Endothelial cell (in vitro differentiated cells): ENCODE measurements at regions not wholly inside any gene's neighbourhood (a gene's known extent, or its start where the extent isn't known, plus 50 kb on each side); places are given as distances from the start of the nearest gene placed in this dataset.

ENCODE experiments used
- DNase-seq: peaks from one replicate; pipeline ENCODE4 v3.0.0; 2021; ENCODE audit warnings: low spot score
- H3K27ac Mint-ChIP-seq: one replicate; pipeline ENCODE4 v1.8.0; 2021; ENCODE audit warnings: mixed read lengths, inconsistent platforms; ENCODE audit not compliant: unreplicated experiment
- H3K27me3 Mint-ChIP-seq: one replicate; pipeline ENCODE4 v1.8.0; 2021; ENCODE audit warnings: mild to moderate bottlenecking, moderate library complexity, mixed read lengths, inconsistent platforms; ENCODE audit not compliant: unreplicated experiment
- H3K36me3 Mint-ChIP-seq: one replicate; pipeline ENCODE4 v1.8.0; 2021; ENCODE audit warnings: mild to moderate bottlenecking, low read depth, mixed read lengths, inconsistent platforms; ENCODE audit not compliant: unreplicated experiment
- H3K4me1 Mint-ChIP-seq: one replicate; pipeline ENCODE4 v1.8.0; 2021; ENCODE audit warnings: mild to moderate bottlenecking, mixed read lengths, inconsistent platforms; ENCODE audit not compliant: unreplicated experiment
- H3K4me3 Mint-ChIP-seq: one replicate; pipeline ENCODE4 v1.8.0; 2021; ENCODE audit warnings: mild to moderate bottlenecking, mixed read lengths, inconsistent platforms; ENCODE audit not compliant: unreplicated experiment
- H3K9me3 Mint-ChIP-seq: one replicate; pipeline ENCODE4 v1.8.0; 2021; ENCODE audit warnings: mixed read lengths, inconsistent platforms; ENCODE audit not compliant: unreplicated experiment
- TF ChIP-seq, protein P1 (sequence below): fragments of 200-600 bp; sonication (generic); IDR thresholded peaks from one replicate; pipeline ENCODE4 v1.5.0; 2021; ENCODE audit warnings: antibody characterized with exemption; ENCODE audit not compliant: unreplicated experiment

DNA sequence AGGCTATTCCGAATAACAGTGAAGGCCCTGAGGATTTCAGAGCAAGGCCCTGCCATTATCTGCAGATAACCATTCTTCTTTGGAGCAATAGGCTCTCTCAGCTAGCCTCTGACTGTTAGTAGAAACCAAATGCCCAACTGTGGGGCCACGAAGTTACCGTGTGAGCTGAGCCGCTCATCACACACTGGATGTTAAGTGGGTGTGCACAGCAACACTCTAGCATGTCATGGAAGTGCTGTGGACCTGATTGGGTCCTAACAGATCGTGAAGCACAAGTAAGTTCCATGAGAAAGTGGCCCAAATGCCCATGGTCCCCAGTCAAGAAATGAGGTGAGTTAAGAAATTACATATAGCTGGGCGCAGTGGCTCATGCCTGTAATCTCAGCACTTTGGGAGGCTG lies 190.4 kb downstream of the ALG10 start:
- H3K4me3 Mint-ChIP-seq: no peak overlapping the region
- DNase-seq: no peak

DNA sequence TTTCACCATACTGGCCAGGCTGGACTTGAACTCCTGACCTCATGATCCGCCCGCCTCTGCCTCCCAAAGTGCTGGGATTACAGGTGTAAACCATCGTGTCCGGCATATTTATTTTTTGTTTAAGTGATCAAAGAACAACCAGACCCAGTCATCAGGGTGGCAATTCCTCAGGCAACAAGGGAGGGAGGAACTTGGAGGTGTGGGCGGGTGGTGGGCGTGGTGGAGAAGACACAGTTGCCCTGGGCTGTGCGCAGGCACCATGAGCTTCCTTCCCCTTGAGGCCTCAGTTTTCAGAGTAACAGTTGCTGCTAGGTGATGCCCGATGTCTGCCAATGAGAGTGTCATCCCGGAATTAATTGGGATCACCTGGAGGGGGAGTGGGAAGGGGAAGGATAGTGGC lies 191.7 kb downstream of the ALG10 start:
- peaks cover 27% of the 10 kb centered on the region for H3K9me3 Mint-ChIP-seq
- no peak for DNase-seq
- no peak overlapping the region for H3K27ac Mint-ChIP-seq
- H3K36me3 Mint-ChIP-seq: peaks cover 5% of the 10 kb centered on the region
- H3K4me3 Mint-ChIP-seq: no peak overlapping the region
- H3K4me1 Mint-ChIP-seq: no peaks in the 10 kb centered on the region
- TF ChIP-seq, protein P1, sequence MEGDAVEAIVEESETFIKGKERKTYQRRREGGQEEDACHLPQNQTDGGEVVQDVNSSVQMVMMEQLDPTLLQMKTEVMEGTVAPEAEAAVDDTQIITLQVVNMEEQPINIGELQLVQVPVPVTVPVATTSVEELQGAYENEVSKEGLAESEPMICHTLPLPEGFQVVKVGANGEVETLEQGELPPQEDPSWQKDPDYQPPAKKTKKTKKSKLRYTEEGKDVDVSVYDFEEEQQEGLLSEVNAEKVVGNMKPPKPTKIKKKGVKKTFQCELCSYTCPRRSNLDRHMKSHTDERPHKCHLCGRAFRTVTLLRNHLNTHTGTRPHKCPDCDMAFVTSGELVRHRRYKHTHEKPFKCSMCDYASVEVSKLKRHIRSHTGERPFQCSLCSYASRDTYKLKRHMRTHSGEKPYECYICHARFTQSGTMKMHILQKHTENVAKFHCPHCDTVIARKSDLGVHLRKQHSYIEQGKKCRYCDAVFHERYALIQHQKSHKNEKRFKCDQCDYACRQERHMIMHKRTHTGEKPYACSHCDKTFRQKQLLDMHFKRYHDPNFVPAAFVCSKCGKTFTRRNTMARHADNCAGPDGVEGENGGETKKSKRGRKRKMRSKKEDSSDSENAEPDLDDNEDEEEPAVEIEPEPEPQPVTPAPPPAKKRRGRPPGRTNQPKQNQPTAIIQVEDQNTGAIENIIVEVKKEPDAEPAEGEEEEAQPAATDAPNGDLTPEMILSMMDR: no peak
- peaks cover 20% of the 10 kb centered on the region for H3K27me3 Mint-ChIP-seq

More for the DNA sequence above, 190.4 kb downstream of the ALG10 start:
- H3K27me3 Mint-ChIP-seq: peaks cover 24% of the 10 kb centered on the region
- H3K9me3 Mint-ChIP-seq: peaks cover 28% of the 10 kb centered on the region
- no peak overlapping the region for H3K27ac Mint-ChIP-seq
- peaks cover 7% of the 10 kb centered on the region for H3K36me3 Mint-ChIP-seq
- H3K4me1 Mint-ChIP-seq: no peaks in the 10 kb centered on the region
- TF ChIP-seq, protein P1: no peak

GRCh38 chr12:34215213-34215892 lies 193.1 kb downstream of the ALG10 start:
- TF ChIP-seq, protein P1: no peak
- no peak for DNase-seq
- Mint-ChIP-seq H3K9me3 (peaks cover 21% of the 10 kb centered on the region), H3K4me3 (no peak overlapping the region), H3K27ac (no peak overlapping the region), H3K4me1 (no peaks in the 10 kb centered on the region), H3K27me3 (peaks cover 12% of the 10 kb centered on the region), H3K36me3 (peaks cover 5% of the 10 kb centered on the region)

GRCh38 chr12:34215893-34216285 lies 193.6 kb downstream of the ALG10 start:
- Mint-ChIP-seq H3K9me3 (peaks cover 21% of the 10 kb centered on the region), H3K36me3 (peaks cover 5% of the 10 kb centered on the region)

DNA sequence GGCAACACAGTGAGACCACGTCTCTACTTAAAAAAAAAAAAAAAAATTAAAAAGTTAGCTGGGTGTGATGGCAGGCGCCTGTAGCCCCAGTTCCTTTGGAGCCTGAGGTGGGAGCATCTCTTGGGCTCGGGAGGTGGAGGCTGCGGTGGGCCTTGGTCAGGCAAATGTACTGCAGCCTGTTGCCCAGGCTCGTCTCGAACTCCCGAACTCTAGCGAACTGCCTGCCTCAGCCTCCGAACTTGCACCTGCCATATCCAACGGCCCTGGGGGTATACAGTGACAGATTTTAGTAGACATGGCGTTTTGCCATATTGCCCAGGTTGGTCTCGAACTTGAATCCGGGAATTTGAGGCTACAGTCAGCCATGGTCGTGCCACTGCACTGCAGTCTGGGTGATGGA lies 195.4 kb downstream of the ALG10 start:
- H3K4me3 Mint-ChIP-seq: no peak overlapping the region
- peaks cover 3% of the 10 kb centered on the region for H3K27me3 Mint-ChIP-seq
- no peak for DNase-seq
- no peaks in the 10 kb centered on the region for H3K4me1 Mint-ChIP-seq
- TF ChIP-seq, protein P1: no peak
- peaks cover 21% of the 10 kb centered on the region for H3K9me3 Mint-ChIP-seq
- peaks cover 9% of the 10 kb centered on the region for H3K36me3 Mint-ChIP-seq
- H3K27ac Mint-ChIP-seq: no peak overlapping the region

More at GRCh38 chr12:34215893-34216285, 193.6 kb downstream of the ALG10 start:
- TF ChIP-seq, protein P1: no peak
- Mint-ChIP-seq H3K4me1 (no peaks in the 10 kb centered on the region), H3K27ac (no peak overlapping the region), H3K4me3 (no peak overlapping the region), H3K27me3 (peaks cover 9% of the 10 kb centered on the region)
- DNase-seq: no peak
